DMS114 treated with DMSO at 0.1 percent for 48 hours (cell line): ENCODE measurements at regions not wholly inside any gene's neighbourhood (a gene's known extent, or its start where the extent isn't known, plus 50 kb on each side); places are given as distances from the start of the nearest gene placed in this dataset.
A peak's percentile ranks its signal among the peaks of the same experiment; 100 is the strongest.

Experiments
- DNase-seq: peaks from one replicate; lab custom pipeline; 2025; ENCODE audit not compliant: unreplicated experiment; lab: John Stamatoyannopoulos, UW

- no peak for DNase-seq
Measured at GRCh38 chr1:68332041-68332440, 99.7 kb upstream of the WLS start.

GRCh38 chr1:68331117-68331865 is 99.0 kb upstream of the WLS start:
- DNase-seq, result no peak

- DNase-seq, result no peak
Measured at GRCh38 chr1:68330391-68330790, 98.1 kb upstream of the WLS start.

GRCh38 chr1:68329096-68329835 is 96.9 kb upstream of the WLS start:
- no peak for DNase-seq

- no peak for DNase-seq
Measured at GRCh38 chr1:68328490-68328889, 96.2 kb upstream of the WLS start.

- DNase-seq, result no peak
Measured at GRCh38 chr1:68327414-68327813, 95.1 kb upstream of the WLS start.

- DNase-seq, result no peak
Measured at GRCh38 chr1:68326481-68326880, 94.2 kb upstream of the WLS start.

GRCh38 chr1:68324316-68324715 is 92.0 kb upstream of the WLS start:
- DNase-seq, result no peak

GRCh38 chr1:68322837-68323687 is 90.7 kb upstream of the WLS start:
- no peak for DNase-seq

- no peak for DNase-seq
Measured at GRCh38 chr1:68322096-68322495, 89.8 kb upstream of the WLS start.

GRCh38 chr1:68321084-68321685 is 88.9 kb upstream of the WLS start:
- peak; percentile 49 for DNase-seq

GRCh38 chr1:68320349-68320748 is 88.0 kb upstream of the WLS start:
- no peak for DNase-seq

GRCh38 chr1:68319907-68320306 is 87.6 kb upstream of the WLS start:
- DNase-seq, result no peak

GRCh38 chr1:68317543-68317942 is 85.2 kb upstream of the WLS start:
- no peak for DNase-seq

- DNase-seq, result no peak
Measured at GRCh38 chr1:68314151-68314780, 81.9 kb upstream of the WLS start.

- DNase-seq, result no peak
Measured at GRCh38 chr1:68313735-68314134, 81.4 kb upstream of the WLS start.

- DNase-seq, result no peak
Measured at GRCh38 chr1:68308034-68308433, 75.7 kb upstream of the WLS start.

- DNase-seq, result no peak
Measured at GRCh38 chr1:68307378-68307787, 75.1 kb upstream of the WLS start.

GRCh38 chr1:68301471-68302001 is 69.2 kb upstream of the WLS start:
- no peak for DNase-seq

- no peak for DNase-seq
Measured at GRCh38 chr1:68294367-68295066, 62.2 kb upstream of the WLS start.
